RWPE2 (cell line): ENCODE measurements at regions not wholly inside any gene's neighbourhood (a gene's known extent, or its start where the extent isn't known, plus 50 kb on each side); places are given as distances from the start of the nearest gene placed in this dataset.

Source experiments
- ATAC-seq: fragments of 200-7000 bp; cut with Tn5 transposase; 3 replicates; pipeline ENCODE4 v1.9.1; 2021; ENCODE audit warnings: low read depth
- DNase-seq: peaks from one replicate; pipeline ENCODE4 v3.0.0-alpha.2; 2020; ENCODE audit warnings: low spot score
- H3K27ac ChIP-seq: fragments of 450-650 bp; 2 replicates; pipeline ENCODE4 v1.5.1; 2017; ENCODE audit warnings: mild to moderate bottlenecking; ENCODE audit not compliant: poor library complexity, severe bottlenecking
- H3K27me3 ChIP-seq: fragments of 250-450 bp; sonication (Bioruptor Pico); 2 replicates; pipeline ENCODE4 v1.5.1; 2021; ENCODE audit warnings: mild to moderate bottlenecking, moderate library complexity; ENCODE audit not compliant: insufficient read depth, poor library complexity, severe bottlenecking
- H3K36me3 ChIP-seq: fragments of 250-450 bp; sonication (Bioruptor Pico); 2 replicates; pipeline ENCODE4 v1.5.1; 2020; ENCODE audit warnings: low read depth, mild to moderate bottlenecking, moderate library complexity
- H3K4me1 ChIP-seq: fragments of 250-450 bp; sonication (Bioruptor Pico); 2 replicates; pipeline ENCODE4 v1.5.1; 2021; ENCODE audit warnings: mild to moderate bottlenecking, moderate library complexity; ENCODE audit not compliant: insufficient read depth, poor library complexity, severe bottlenecking
- H3K4me3 ChIP-seq: fragments of 250-450 bp; sonication (Bioruptor Pico); 2 replicates; pipeline ENCODE4 v1.5.1; 2021; ENCODE audit warnings: mild to moderate bottlenecking, moderate library complexity; ENCODE audit not compliant: severe bottlenecking
- H3K9me3 ChIP-seq: fragments of 250-450 bp; sonication (Bioruptor Pico); 2 replicates; pipeline ENCODE4 v1.5.1; 2021; ENCODE audit warnings: mild to moderate bottlenecking, moderate library complexity; ENCODE audit not compliant: severe bottlenecking
- TF ChIP-seq, protein P1 (sequence below): fragments of 450-650 bp; IDR thresholded peaks from one replicate; pipeline ENCODE4 v1.5.1; 2017; ENCODE audit warnings: mild to moderate bottlenecking, moderate library complexity; ENCODE audit not compliant: poor library complexity, severe bottlenecking

DNA sequence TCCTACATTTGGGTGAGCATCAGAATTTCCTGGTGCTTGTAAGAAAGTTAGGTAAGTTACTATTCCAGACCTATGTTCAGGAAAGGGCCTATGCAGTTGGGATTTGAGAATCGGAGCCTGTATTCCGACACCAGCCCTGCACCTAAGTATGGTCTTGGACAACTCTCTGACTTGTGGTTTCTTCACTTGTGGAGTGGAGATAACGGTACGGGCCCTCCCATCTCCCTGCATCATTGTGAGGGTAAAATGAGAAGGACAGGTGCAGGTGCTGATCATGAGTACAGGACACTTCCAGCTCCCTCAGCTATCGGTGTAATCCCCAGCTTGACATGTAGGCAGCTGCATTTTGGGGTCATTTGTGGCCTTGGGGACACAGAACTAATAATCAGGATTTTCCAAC is 138.3 kb upstream of the NAMPT start:
- Histone ChIP-seq H3K4me1 (peaks cover 30% of the 10 kb centered on the region), H3K36me3 (no peaks in the 10 kb centered on the region)

DNA sequence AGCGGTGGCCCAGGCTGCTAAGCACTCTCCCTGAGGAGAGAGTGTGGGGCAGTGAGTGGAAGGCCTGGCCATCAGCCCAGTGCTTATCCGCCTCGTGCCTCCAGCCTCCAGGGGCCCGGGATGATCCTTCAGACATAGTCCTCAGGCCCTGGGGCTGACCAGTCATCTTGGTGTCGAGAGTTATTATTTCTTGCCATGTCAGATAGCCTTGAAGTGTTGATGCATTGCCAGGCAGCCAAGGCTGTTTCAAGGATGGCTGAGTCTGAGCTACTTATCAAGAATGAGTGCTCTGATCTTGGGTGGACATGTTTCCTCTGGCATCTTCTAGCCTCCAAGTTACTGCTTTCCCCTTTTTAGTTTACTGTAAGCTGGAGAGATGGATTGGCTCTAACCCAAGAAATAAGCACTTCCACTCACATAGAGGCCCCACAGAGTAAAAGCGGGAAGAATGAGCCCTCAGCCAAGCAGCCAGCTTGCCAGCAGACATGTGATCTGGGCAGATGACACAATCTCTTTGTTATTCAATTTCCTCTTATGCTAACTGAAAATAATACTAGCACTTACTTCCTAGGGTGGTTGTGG is 136.5 kb upstream of the NAMPT start:
- H3K27ac ChIP-seq: peak overlapping the region; percentile 5
- TF ChIP-seq, protein P1, sequence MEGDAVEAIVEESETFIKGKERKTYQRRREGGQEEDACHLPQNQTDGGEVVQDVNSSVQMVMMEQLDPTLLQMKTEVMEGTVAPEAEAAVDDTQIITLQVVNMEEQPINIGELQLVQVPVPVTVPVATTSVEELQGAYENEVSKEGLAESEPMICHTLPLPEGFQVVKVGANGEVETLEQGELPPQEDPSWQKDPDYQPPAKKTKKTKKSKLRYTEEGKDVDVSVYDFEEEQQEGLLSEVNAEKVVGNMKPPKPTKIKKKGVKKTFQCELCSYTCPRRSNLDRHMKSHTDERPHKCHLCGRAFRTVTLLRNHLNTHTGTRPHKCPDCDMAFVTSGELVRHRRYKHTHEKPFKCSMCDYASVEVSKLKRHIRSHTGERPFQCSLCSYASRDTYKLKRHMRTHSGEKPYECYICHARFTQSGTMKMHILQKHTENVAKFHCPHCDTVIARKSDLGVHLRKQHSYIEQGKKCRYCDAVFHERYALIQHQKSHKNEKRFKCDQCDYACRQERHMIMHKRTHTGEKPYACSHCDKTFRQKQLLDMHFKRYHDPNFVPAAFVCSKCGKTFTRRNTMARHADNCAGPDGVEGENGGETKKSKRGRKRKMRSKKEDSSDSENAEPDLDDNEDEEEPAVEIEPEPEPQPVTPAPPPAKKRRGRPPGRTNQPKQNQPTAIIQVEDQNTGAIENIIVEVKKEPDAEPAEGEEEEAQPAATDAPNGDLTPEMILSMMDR: no peak
- H3K36me3 ChIP-seq: no peaks in the 10 kb centered on the region
- no peaks in the 10 kb centered on the region for H3K27me3 ChIP-seq
- DNase-seq (no peak), ATAC-seq (no peak)
- H3K4me1 ChIP-seq: peaks cover 43% of the 10 kb centered on the region
- peaks cover 9% of the 10 kb centered on the region for H3K9me3 ChIP-seq
- H3K4me3 ChIP-seq: no peak overlapping the region

More for the DNA sequence above, 138.3 kb upstream of the NAMPT start:
- DNase-seq (no peak), ATAC-seq (no peak)
- H3K27me3 ChIP-seq: no peaks in the 10 kb centered on the region
- H3K9me3 ChIP-seq: no peaks in the 10 kb centered on the region
- H3K4me3 ChIP-seq: no peak overlapping the region
- H3K27ac ChIP-seq: no peak overlapping the region
- TF ChIP-seq, protein P1: no peak

DNA sequence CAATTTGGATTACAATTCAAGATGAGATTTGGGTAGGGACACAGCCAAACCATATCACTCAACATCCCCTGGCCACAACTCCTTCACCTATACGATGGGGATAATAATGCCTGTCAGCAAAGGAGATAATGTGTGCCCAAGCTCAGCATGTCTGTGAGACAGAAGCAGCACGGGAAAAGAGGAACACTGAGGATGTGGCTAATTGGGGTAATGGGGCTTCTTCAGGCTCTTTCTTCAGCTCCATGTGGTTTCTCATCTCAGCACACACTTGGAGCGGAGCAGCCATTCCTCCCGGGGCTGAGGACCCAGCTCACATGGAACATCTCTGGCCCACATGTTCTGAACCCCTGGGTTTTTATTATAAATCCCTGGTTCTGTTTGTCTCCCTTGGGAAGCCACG is 136.0 kb upstream of the NAMPT start:
- TF ChIP-seq, protein P1: no peak
- peaks cover 42% of the 10 kb centered on the region for H3K4me1 ChIP-seq
- no peaks in the 10 kb centered on the region for H3K36me3 ChIP-seq
- ATAC-seq: no peak
- no peak for DNase-seq
- no peaks in the 10 kb centered on the region for H3K27me3 ChIP-seq
- H3K9me3 ChIP-seq: peaks cover 12% of the 10 kb centered on the region
- no peak overlapping the region for H3K4me3 ChIP-seq
- no peak overlapping the region for H3K27ac ChIP-seq

DNA sequence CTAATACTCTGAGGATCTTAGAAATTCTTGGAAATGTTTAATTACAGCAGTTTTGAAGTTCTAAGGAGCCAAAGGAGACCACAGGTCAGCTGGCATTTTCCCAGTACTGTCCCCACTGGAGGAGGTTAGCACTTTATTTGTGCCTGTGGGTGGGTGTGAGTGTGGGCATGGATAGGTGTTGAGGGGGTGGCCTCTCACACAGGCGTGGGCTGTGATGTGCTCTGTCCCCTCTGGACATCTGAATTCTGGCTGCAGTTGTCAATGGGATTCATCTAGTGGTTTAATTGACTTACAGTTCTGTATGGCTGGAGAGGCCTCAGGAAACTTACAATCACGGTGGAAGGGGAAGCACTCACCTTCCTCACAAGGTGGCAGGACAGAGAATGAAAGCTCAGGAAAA is 135.4 kb upstream of the NAMPT start:
- peaks cover 36% of the 10 kb centered on the region for H3K4me1 ChIP-seq
- no peak for DNase-seq
- H3K27ac ChIP-seq: no peak overlapping the region

More for the DNA sequence above, 135.4 kb upstream of the NAMPT start:
- H3K4me3 ChIP-seq: no peak overlapping the region
- H3K9me3 ChIP-seq: peaks cover 13% of the 10 kb centered on the region
- no peak for ATAC-seq
- H3K36me3 ChIP-seq: no peaks in the 10 kb centered on the region
- TF ChIP-seq, protein P1: no peak
- no peaks in the 10 kb centered on the region for H3K27me3 ChIP-seq
